NCI-H146 treated with DMSO at 0.1 percent for 48 hours (cell line): ENCODE measurements at regions not wholly inside any gene's neighbourhood (a gene's known extent, or its start where the extent isn't known, plus 50 kb on each side); places are given as distances from the start of the nearest gene placed in this dataset.
A peak's percentile ranks its signal among the peaks of the same experiment; 100 is the strongest.
"Not testable (repeated sequence)": the region's sequence is repeated elsewhere in the genome, so short reads cannot be mapped to it uniquely, and the experiment has no call there.

Source experiments
- DNase-seq: peaks from one replicate; lab custom pipeline; 2025; ENCODE audit not compliant: unreplicated experiment; lab: John Stamatoyannopoulos, UW

DNA sequence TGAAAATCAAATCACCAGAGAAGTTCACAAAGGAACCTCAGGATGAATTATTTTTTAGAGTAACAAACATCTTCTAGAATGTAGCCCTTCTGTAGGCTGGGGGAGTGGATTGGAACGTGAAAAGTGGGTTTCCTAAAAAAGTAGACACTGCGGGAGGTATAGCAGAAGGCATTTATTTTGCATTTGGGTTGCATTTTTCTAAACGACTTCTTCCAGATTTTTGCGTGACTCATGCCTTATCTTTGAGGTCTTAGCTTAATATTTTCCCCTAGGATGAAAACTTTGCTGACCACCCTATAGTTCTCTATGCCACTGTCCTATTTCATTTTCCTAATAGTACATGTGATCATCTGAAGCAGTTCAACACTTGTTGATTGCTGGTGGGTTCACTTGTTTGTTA is 112.7 kb upstream of the JCAD start:
- no peak for DNase-seq

DNA sequence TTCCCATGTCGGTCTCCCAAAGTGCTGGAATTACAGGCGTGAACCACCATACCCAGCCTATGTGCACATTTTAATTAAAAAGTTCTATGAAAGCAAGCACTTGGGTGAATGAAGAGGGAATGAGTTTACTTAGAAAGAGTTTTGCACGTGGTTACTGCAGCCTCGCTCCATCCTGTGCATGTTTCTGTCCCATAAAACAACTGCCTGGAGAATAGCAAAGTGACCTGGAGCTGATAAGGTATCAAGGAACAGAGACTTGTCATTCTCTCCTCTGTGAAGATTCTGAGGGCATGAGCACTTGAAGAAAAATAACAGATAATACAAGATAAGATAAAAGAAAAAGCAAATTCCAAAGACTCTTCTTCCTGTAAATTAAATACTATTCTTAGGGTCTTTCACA is 112.2 kb upstream of the JCAD start:
- DNase-seq, result no peak

DNA sequence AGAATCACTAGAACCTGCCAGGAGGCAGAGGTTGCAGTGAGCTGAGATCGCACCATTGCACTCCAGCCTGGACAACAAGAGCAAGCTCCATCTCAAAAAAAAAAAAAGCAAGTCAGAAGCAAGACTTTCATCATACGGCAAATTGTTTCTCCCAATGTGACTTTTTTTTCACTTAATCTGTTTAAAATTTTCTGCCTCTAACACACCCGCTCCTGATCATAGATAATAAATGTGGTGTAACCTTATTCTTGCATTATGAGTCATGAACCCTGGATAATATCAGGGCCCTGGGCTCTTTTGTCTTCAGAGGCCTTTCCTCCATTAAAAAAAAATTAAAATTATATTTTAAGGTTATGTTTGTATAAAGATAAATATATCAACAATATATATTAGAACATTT is 111.4 kb upstream of the JCAD start:
- no peak for DNase-seq

DNA sequence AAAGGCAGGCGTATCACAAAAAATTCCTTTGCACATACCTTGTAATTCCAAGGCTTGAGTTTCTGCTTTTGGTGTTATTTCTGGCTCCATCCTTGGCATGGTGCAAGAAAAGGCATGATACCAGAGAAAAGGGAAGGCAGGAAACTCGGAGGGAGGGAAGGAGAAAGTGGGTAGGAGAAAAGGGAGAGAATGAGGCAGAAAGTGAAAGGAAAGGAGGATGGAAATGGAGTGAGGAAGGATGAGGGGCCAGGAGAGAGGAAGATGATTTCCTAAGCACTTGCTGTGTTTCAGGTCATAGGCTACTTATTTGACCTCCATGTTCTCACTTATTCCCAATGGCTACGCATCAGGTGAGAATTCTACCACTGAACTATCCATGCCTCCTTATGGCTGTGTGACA is 110.8 kb upstream of the JCAD start:
- no peak for DNase-seq

DNA sequence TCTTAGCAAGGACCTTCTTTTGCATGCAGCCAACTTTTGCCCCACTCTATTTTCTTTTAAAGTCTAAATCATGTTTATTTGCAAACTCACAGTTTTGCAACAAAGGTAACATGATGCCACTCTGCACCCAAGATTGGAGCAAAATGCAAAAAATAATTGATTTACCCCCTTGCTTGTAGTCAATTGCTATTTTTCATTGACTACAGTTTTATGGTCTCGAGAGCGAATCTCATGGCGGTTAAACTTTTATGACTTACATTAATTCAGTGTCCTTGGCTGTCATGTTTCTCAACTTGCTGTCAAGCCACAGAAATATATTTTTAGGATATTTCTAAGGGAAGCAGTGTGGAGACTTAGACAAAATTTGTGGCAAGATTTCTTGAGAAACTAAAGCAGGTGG is 110.0 kb upstream of the JCAD start:
- no peak for DNase-seq

DNA sequence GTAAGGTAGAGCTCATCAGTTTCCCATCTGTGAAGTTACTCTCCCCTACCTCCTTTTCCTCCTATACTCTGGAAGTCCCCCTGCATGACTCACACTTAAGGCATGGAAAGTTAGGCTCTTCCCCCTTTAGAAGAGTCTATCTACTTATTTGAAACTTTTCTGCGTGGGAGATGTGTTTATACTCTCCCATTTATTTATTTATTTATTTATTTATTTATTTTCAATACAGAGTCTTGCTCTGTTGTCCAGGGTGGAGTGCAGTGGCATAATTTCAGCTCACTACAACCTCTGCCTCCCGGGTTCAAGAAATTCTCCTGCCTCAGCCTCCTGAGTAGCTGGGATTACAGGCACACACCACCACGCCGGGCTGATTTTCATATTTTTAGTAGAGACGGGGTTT is 107.5 kb upstream of the JCAD start:
- DNase-seq, result no peak

DNA sequence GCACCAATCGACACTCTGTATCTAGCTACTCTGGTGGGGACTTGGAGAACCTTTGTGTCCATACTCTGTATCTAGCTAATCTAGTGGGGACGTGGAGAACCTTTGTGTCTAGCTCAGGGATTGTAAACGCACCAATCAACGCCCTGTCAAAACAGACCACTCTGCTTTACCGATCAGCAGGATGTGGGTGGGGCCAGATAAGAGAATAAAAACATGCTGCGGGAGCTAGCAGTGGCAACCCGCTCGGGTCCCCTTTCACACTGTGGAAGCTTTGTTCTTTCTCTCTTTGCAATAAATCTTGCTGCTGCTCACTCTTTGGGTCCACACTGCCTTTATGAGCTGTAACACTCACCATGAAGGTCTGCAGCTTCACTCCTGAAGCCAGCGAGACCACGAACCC is 104.0 kb upstream of the JCAD start:
- DNase-seq, result not testable (repeated sequence)

DNA sequence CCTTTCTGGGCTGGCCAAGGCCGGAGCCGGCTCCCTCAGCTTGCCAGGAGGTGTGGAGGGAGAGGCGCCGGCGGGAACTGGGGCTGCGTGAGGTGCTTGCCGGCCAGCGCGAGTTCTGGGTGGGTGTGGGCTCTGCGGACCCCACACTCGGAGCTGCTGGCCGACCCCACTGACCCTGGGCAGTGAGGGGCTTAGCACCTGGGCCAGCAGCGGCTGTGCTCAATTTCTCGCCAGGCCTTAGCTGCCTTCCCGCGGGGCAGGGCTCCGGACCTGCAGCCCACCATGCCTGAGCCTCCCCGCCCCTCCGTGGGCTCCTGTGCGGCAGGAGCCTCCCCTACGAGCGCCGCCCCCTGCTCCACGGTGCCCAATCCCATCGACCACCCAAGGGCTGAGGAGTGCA is 103.4 kb upstream of the JCAD start:
- DNase-seq, result not testable (repeated sequence)

DNA sequence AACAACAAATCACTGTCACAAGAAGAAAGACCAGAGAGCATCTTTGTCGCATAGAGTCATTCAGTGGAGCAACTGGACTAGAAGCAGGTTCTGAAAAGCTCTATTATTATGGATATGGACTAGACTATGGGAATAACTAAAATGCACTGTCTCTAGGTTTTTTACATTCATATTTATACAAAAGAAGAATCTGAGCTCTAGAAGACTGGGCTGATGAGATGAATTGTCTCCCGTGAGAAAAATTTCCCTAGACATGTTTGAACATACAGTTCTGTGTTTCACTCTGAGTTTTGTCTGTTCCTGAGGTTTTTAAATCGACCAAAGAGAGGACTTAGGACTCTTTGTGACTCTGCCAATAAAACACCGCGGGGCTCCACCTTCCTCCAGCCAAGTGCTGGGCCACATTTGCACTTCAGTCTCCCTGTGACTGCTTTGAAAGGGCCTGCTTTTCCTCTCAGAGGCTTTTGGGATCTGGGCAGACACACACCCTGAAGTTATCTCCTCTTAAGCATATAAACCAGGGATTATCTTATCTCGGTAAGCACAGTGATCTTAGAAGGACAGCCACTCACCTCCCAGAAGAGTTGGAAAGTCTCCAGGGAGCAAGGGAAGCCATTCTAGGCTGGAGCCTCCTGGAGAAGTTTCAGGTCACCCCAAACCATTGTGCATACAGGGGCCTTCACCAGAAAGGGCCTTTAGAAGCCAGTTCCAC is 101.0 kb upstream of the JCAD start:
- no peak for DNase-seq

DNA sequence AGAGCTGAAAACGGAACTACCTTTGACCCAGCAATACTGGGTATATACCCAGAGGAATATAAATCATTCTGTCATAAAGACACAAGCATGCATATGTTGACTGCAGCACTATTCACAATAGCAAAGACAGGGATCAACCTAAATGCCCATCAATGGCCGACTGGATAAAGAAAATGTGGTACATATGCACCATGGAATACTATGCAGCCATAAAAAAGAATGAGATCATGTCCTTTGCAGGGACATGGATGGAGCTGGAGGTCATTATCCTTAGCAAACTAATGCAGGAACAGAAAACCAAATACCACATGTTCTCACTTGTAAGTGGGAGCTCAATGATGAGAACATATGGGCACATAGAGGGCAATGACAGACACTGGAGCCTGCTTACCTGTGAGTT is 100.2 kb upstream of the JCAD start:
- not testable (repeated sequence) for DNase-seq

DNA sequence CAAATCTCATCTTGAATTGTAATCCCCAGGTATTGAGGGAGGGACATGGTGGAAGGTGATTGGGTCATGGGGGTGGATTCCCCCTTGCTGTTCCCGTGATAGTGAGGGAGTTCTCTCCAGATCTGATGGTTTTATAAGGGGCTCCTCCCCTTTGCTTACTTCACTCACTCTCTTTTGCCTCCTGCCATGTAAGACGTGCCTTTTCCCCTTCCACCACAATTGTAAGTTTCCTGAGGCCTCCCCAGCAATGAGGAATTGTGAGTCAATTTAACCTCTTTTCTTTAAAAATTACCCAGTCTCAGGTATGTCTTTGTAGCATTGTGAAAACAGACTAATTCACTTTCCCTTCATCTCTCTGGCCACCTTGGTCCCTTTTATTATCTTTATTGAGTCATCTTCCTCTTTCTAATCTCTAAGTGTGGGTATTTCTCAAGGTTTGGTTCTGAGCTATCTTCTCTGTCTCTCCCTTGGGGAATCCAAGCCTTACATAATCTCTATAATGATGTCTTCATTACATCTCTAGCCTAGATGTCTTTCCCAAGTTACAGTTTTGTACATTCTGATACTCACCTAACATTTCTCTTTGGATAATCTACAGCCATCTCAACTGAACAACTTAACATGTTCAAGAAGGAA is 99.1 kb upstream of the JCAD start:
- no peak for DNase-seq

DNA sequence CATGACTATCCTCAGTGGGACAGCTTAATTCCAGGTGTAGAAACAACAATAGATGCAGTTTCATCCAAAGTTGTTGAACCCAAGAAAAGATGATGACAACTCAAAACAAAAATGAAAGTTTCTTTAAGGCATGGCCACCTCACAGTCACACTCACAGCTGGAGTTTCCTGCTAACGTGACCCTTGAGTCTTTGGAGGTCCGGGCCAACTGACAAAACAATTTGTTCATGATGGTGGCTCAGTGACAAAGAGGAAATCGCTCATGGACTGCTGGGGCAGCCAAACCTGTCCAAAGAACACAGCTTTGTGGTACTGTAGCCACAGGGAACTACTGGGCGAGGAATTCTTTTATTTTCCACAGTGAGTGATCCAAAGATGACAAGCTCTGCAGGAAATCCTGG is 96.0 kb upstream of the JCAD start:
- no peak for DNase-seq

DNA sequence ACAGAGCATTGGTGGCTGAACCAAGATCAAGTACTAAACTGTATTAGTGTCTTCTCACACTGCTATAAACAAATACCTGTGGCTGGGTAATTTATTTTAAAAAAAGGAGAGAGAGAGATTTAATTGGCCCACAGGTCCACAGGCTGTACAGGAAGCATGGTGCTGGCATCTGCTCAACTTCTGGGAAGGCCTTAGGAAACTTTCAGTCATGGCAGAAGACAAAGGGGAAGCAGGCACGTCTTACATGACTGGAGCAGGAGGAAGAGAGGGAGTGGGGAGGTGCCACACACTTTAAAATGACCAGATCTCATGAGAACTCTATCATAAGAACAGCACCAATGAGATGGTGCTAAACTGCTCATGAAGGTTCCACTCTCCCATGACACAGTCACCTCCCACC is 95.2 kb upstream of the JCAD start:
- DNase-seq, result no peak

DNA sequence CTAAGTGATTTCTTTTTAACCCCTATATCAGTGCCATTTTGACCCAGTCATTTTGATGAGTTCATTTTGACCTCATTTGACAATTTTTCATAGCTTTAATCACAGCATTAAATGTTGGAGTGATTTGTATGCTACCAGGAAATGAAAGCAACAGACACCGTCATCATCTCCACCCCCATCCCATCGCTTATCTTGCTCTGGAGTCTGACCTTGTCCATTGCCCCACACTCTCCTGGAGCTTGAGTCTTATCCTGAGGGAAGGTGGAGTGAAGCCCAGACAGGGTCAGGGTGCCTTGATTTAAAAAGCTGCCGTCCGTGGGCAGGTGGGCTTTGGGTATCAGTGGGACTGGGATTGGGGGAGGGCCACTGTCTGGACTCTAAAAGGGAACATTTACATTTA is 94.7 kb upstream of the JCAD start:
- DNase-seq, result no peak

DNA sequence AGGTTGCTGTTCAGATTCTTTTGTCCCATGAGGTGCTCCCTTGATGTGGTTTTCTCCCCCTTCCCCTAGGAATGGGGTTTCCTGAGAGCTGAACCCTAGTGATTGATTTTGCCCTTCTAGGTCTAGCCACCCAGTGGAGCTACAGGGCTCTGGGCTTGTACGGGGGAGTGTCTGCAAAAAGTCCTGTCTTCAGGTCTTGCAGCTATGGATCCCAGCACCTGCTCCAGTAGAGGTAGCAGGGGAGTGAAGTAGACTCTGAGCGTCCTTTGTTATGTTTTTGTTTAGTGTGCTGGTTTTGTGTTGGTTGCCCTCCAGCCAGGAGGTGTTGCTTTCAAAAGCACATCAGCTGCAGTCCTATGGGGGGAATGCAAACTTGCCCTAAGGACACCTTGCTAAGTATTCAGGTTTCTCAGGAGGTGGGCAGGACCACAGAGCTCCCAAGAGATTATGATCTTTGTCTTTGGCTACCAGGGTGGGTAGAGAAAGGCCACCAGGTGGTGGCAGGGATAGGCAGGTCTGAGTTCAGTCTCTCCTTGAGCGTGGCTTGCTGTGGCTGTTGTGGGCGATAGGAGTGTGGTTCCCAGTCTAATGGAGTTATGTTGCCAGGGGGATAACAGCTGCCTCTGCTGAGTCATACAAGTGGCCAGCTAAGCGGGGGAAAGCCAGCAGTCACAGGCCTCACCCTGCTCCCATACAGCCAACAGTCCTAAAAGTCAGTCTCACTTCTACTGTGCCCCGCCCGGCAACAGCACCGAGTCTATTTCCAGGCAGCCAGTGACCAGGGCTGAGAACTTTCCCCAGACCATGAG is 92.4 kb upstream of the JCAD start:
- peak; percentile 71 for DNase-seq

DNA sequence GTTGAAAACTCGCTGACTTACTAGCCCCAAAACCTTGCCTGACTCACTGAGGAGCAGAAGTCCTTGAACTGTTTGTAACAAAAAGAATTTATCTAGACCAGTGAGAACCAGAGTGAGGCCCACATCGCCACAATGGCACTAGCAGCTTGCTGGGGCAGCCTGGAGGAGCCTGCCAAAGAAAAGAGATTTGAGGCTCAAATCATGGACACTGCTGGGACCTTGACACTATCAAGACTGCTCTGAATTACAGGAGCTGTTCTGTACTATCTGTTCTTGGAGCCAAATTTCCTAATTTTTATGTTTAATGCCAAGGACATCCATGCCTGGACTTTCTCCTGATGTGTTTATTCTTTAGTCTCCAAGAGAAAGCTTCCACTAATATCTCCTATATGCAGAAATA is 82.0 kb upstream of the JCAD start:
- no peak for DNase-seq

DNA sequence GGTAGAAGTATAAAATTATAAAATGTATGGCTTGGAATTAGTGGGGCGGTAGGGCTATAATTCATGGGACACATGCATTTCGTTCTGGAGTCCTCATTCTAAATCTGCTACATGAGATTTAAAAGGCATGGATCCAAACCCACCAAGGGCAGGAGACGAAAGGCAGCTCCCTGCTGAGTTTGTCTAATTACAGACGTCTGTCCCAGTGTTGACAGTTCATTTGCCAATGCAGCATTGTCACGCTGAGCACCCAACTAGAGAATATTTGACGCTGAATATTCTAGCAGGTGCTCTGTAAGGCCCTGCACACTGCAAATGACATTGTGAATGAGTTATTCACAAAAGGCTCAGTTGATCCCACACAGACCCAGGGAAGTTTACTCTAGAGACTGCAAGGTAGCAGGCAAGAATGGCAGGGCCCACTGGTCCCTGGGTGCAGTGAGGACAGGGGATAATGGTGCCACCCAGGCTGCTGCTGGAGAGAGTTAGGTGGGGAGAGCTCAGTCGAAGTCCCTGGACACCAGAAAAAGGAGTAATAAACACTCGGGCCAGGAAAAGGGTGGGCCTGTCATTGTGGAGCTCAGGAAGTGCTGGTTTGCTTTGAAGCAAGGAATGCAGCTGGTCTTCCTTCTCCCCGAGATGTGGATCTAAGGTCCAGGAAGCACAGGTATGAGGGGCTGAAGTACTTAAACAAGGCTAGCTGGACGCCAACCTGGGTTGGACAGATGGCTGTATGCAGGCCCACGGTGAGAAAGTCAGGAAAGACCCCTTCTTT is 75.0 kb upstream of the JCAD start:
- peak; percentile 61 for DNase-seq

DNA sequence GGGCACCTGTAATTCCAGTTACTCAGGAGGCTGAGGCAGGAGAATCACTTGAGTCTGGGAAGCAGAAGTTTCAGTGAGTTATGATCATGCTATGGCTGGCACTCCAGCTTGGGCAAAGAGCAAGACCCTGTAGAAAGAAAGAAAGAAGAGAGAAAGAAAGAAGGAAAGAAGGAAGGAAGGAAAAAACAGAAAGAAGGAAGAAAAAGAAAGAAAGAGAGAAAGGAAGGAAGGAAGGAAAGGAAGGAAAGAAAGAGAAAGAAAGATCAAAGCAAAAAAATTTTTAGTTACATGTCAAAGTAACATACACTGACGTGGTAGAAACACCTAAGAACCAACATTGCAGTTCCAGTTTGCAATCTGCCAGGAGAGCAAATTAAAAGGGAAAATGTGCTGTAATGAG is 73.8 kb upstream of the JCAD start:
- no peak for DNase-seq

DNA sequence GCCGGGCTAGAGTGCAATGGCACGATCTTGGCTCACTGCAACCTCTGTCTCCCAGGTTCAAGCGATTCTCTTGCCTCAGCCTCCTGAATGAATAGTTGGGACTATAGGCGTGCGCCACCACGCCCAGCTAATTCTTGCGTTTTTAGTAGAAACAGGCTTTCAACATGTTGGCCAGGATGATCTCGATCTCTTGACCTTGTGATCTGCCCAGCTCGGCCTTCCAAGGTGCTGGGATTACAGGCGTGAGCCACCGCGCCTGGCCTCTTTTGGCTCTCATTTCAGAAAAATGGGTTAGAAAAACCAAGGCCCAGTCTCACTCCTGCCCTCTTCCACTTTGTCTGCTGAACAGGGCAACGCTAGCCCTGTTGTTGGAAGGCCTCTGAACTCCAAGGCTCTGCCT is 72.0 kb upstream of the JCAD start:
- not testable (repeated sequence) for DNase-seq

DNA sequence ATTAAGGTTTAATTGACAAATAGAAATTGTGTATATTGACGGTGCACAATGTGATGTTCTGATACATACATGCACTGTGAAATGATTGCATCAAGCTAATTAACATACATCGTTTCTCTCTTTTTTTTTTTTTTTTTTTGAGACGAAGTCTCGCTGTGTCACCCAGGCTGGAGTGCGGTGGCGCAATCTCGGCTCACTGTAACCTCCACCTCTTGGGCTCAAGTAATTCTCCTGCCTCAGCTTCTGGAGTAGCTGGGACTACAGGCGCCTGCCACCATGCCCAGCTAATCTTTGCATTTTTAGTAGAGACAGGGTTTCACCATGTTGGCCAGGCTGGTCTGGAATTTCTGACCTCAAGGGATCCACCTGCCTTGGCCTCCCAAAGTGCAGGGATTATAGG is 69.9 kb upstream of the JCAD start:
- not testable (repeated sequence) for DNase-seq

DNA sequence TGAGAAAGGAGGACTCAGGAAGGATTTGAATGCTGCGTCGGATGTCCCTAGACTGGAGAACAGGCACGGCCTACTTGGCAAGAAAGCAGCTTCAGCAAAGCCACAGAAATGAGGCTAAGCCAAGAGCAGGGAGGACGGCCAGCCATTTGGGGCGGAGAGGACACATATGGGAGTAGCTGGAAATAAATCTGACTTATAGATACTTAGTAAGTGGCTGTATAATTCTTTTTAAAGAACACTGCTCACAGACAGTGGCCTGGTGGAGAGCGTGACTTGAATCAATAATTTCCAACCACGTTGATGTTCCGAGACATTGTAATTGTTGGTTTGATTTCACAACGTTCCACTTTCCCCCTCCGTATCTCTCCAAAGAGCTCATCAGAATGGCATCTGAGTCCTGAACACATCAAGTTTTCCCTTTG is 67.7 kb upstream of the JCAD start:
- DNase-seq, result no peak
